Neuronal stem cell (in vitro differentiated cells): ENCODE measurements at regions not wholly inside any gene's neighbourhood (a gene's known extent, or its start where the extent isn't known, plus 50 kb on each side); places are given as distances from the start of the nearest gene placed in this dataset.

Source experiments
- DNase-seq: peaks from one replicate; pipeline ENCODE4 v3.0.0-alpha.2; 2013; ENCODE audit warnings: low spot score
- H2AFZ ChIP-seq: one replicate; pipeline ENCODE4 v1.6.1; 2013; ENCODE audit warnings: mild to moderate bottlenecking, low read length, inconsistent platforms
- H2AK5ac ChIP-seq: 2 replicates; pipeline ENCODE4 v1.6.1; 2013; ENCODE audit warnings: low read depth, mild to moderate bottlenecking, inconsistent platforms, low read length, moderate library complexity, mixed read lengths
- H2BK120ac ChIP-seq: 2 replicates; pipeline ENCODE4 v1.6.1; 2013; ENCODE audit warnings: low read depth, mild to moderate bottlenecking, inconsistent platforms, low read length, moderate library complexity, mixed read lengths
- H2BK12ac ChIP-seq: one replicate; pipeline ENCODE4 v1.6.1; 2013; ENCODE audit warnings: low read length, inconsistent platforms
- H2BK15ac ChIP-seq: 2 replicates; pipeline ENCODE4 v1.6.1; 2013; ENCODE audit warnings: mild to moderate bottlenecking, low read length, inconsistent platforms, mixed read lengths
- H2BK5ac ChIP-seq: one replicate; pipeline ENCODE4 v1.6.1; 2013; ENCODE audit warnings: inconsistent platforms, mild to moderate bottlenecking, low read length, moderate library complexity
- H3K14ac ChIP-seq: one replicate; pipeline ENCODE4 v1.6.1; 2013; ENCODE audit warnings: low read length, inconsistent platforms
- H3K18ac ChIP-seq: 2 replicates; pipeline ENCODE4 v1.6.1; 2013; ENCODE audit warnings: low read length, inconsistent platforms
- H3K23ac ChIP-seq: 2 replicates; pipeline ENCODE4 v1.6.1; 2013; ENCODE audit warnings: low read depth, mild to moderate bottlenecking, mixed read lengths, low read length, inconsistent platforms; ENCODE audit not compliant: poor library complexity
- H3K27ac ChIP-seq: replicated peaks from 3 replicates; pipeline ENCODE4 v1.5.1; 2013; ENCODE audit warnings: low read length, inconsistent platforms
- H3K27me3 ChIP-seq, 3 experiments: 2 replicates each; pipeline ENCODE4 v1.6.1; 2013; ENCODE audit warnings: low read length in 3 of 3, mild to moderate bottlenecking in 2 of 3, inconsistent platforms in 1 of 3, low read depth in 1 of 3, mixed read lengths in 1 of 3, moderate library complexity in 1 of 3; ENCODE audit not compliant: control insufficient read depth in 3 of 3, insufficient read depth in 3 of 3
- H3K36me3 ChIP-seq, 2 donors: replicated peaks in 1 of 2; 2 replicates each; pipeline ENCODE4 v1.6.1; 2013; ENCODE audit warnings: low read length in 2 of 2; ENCODE audit not compliant: control insufficient read depth in 2 of 2, insufficient read depth in 2 of 2
- H3K4ac ChIP-seq: 2 replicates; pipeline ENCODE4 v1.6.1; 2013; ENCODE audit warnings: inconsistent platforms, mild to moderate bottlenecking, low read length, moderate library complexity
- H3K4me1 ChIP-seq, 2 donors: 1 replicate in 1 of 2; 2 replicates in 1 of 2; pipeline ENCODE4 v1.6.1; 2013; ENCODE audit warnings: low read length in 2 of 2, low read depth in 1 of 2; ENCODE audit not compliant: control insufficient read depth in 2 of 2, insufficient read depth in 1 of 2
- H3K4me2 ChIP-seq: one replicate; pipeline ENCODE4 v1.6.1; 2013; ENCODE audit warnings: mild to moderate bottlenecking, low read length, inconsistent platforms; ENCODE audit not compliant: insufficient read depth, poor library complexity, severe bottlenecking
- H3K4me3 ChIP-seq, 2 donors: 2 replicates each; pipeline ENCODE4 v1.5.1; 2013; ENCODE audit warnings: low read length in 2 of 2, mild to moderate bottlenecking in 2 of 2, inconsistent platforms in 1 of 2, moderate library complexity in 1 of 2
- H3K79me1 ChIP-seq: one replicate; pipeline ENCODE4 v1.6.1; 2013; ENCODE audit warnings: low read depth, mild to moderate bottlenecking, inconsistent platforms, low read length, moderate library complexity
- H3K9ac ChIP-seq: one replicate; pipeline ENCODE4 v1.6.1; 2013; ENCODE audit warnings: mild to moderate bottlenecking, low read depth, low read length, inconsistent platforms; ENCODE audit not compliant: poor library complexity
- H3K9me3 ChIP-seq, 2 donors: replicated peaks in 1 of 2; 2 replicates each; pipeline versions ENCODE3 to v1.6.1; 2013; ENCODE audit warnings: low read length in 2 of 2, mild to moderate bottlenecking in 2 of 2, inconsistent platforms in 1 of 2, low read depth in 1 of 2, mixed read lengths in 1 of 2, moderate library complexity in 1 of 2; ENCODE audit not compliant: control insufficient read depth in 2 of 2, insufficient read depth in 1 of 2
- H4K8ac ChIP-seq: one replicate; pipeline ENCODE4 v1.6.1; 2013; ENCODE audit warnings: low read depth, mild to moderate bottlenecking, inconsistent platforms, low read length, moderate library complexity
- H4K91ac ChIP-seq: one replicate; pipeline ENCODE4 v1.6.1; 2013; ENCODE audit warnings: low read length, low read depth, mild to moderate bottlenecking, inconsistent platforms; ENCODE audit not compliant: poor library complexity
- WGBS, 2 donors: extraction: QIAGEN DNeasy Blood & Tissue Kit; methylation state at CpG; one replicate each; pipeline ENCODE4 v1.1.7; 2013; ENCODE audit warnings: missing lambda C conversion rate in 2 of 2, mixed read lengths in 1 of 2; ENCODE audit not compliant: insufficient read length in 2 of 2, insufficient replicate concordance in 1 of 2; ENCODE audit errors: extremely low coverage in 2 of 2; 5-methylcytosine and 5-hydroxymethylcytosine counted together

DNA sequence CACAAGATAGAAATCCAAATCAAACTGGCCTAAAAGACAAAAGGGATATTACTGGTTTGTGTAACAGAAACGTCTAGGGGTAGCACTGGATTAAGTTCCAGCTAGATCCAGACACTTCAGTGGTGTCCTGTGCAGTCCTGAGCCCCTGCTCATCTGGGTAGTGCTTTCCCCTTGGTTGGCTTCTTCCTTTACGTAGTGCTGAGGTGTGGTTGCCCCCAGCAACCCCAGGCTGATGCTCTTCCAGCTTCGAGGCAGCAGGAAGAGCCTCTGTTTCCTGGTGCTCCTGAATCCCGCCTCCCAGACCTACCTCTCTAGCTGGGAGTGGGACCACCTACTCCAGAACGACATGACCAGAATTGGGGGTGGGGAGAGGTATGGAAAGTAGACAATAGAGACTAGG lies 166.1 kb upstream of the ADRA1B start:
- Histone ChIP-seq H3K79me1 (no peaks in the 10 kb centered on the region), H3K27ac (no peak overlapping the region), H3K4ac (no peak overlapping the region), H2BK15ac (no peak overlapping the region), H2BK120ac (no peak overlapping the region), H3K36me3 (no peaks in the 10 kb centered on the region), H2BK5ac (no peak overlapping the region), H3K18ac (no peak overlapping the region), H3K9ac (no peak overlapping the region), H4K91ac (no peak overlapping the region), H3K4me1 (peaks cover 0 to 3% of the 10 kb centered on the region in 2 donors), H2AK5ac (no peak overlapping the region), H3K14ac (no peak overlapping the region), H3K9me3 (peaks cover 0 to 3% of the 10 kb centered on the region in 2 donors), H2BK12ac (no peak overlapping the region), H4K8ac (no peak overlapping the region), H2AFZ (no peak overlapping the region), H3K4me2 (no peak overlapping the region), H3K23ac (no peak overlapping the region), H3K4me3 (no peak overlapping the region), H3K27me3 (no peaks in the 10 kb centered on the region)
- no CpG with 5 or more reads among the region's 5 CpGs for WGBS, 2 donors
- DNase-seq, result no peak

DNA sequence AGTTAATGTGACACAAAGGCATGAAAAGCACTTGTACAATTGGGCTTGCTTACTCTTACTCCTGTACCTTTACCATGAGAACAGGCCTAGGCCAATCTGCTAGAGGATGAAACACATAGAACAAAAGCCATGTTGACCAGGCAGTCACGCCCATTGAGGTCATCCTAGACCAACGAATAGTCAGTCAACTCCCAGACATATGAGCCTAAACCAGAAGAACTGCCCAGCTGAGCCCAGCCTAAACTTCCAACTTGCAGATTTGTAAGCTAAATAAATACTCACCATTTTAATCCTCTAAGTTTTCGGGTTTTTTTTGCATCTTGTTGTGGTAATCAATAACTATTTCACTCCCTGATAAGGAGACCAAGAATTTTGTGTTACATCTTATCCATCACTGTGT lies 164.8 kb upstream of the ADRA1B start:
- WGBS, 2 donors, result no CpG with 5 or more reads among the region's 3 CpGs
- H3K23ac ChIP-seq, result no peak overlapping the region
- no peak overlapping the region for H2BK120ac ChIP-seq
- no peaks in the 10 kb centered on the region for H3K79me1 ChIP-seq
- no peak overlapping the region for H3K4me3 ChIP-seq
- H3K27me3 ChIP-seq, result no peaks in the 10 kb centered on the region
- H3K4ac ChIP-seq, result no peak overlapping the region
- H4K91ac ChIP-seq, result no peak overlapping the region
- no peak overlapping the region for H3K18ac ChIP-seq
- no peak overlapping the region for H2BK5ac ChIP-seq
- H2AFZ ChIP-seq, result no peak overlapping the region
- H3K36me3 ChIP-seq, result no peaks in the 10 kb centered on the region
- no peak overlapping the region for H3K14ac ChIP-seq
- H2BK15ac ChIP-seq, result no peak overlapping the region
- peaks cover 0 to 3% of the 10 kb centered on the region in 2 donors for H3K9me3 ChIP-seq
- H3K9ac ChIP-seq, result no peak overlapping the region
- no peak overlapping the region for H3K27ac ChIP-seq
- H2AK5ac ChIP-seq, result no peak overlapping the region
- DNase-seq, result no peak
- H4K8ac ChIP-seq, result no peak overlapping the region
- no peak overlapping the region for H2BK12ac ChIP-seq
- H3K4me2 ChIP-seq, result no peak overlapping the region
- peaks cover 0 to 3% of the 10 kb centered on the region in 2 donors for H3K4me1 ChIP-seq

DNA sequence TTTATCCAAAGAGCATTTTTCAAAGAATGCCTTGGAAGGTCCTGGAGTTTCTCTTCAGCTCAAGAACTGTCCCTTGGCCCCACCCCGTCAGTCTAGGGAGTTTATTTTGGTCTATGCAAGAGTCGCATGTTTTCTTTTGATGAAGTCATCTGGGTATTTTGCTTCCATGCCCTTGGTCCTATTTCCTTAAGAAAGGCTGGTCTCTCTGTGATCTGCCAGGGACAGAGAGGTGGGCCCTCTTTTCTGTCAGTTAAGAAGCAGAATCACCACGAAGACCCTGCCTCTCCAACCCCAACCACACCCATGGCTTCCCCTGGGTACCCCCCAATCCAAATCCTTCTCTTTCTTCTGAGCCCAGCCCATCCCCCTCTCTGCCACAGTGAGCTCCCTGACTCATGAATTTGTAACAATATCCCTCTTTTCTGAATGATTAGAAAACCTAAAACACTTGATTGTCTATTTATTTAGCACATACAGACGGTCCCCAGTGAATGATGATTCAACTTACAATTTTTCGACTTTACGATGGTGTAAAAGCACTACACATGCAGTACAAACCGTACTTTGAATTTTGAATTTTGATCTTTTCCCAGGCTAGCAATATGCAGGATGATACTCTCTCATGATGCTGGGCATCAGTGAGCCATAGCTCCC lies 163.5 kb upstream of the ADRA1B start:
- Histone ChIP-seq H3K9ac (no peak overlapping the region), H3K27me3 (no peaks in the 10 kb centered on the region), H3K4me1 (peaks cover 0 to 3% of the 10 kb centered on the region in 2 donors), H4K8ac (no peak overlapping the region), H3K23ac (no peak overlapping the region), H2BK12ac (no peak overlapping the region), H3K27ac (no peak overlapping the region), H4K91ac (no peak overlapping the region), H2BK15ac (no peak overlapping the region), H2AFZ (no peak overlapping the region), H3K9me3 (peaks cover 0 to 3% of the 10 kb centered on the region in 2 donors), H2BK5ac (no peak overlapping the region), H3K18ac (no peak overlapping the region), H3K36me3 (no peaks in the 10 kb centered on the region), H2AK5ac (no peak overlapping the region), H2BK120ac (no peak overlapping the region), H3K79me1 (no peaks in the 10 kb centered on the region), H3K4me2 (no peak overlapping the region), H3K4ac (no peak overlapping the region), H3K4me3 (no peak overlapping the region), H3K14ac (no peak overlapping the region)
- no CpG with 5 or more reads among the region's 7 CpGs for WGBS, 2 donors
- no peak for DNase-seq

DNA sequence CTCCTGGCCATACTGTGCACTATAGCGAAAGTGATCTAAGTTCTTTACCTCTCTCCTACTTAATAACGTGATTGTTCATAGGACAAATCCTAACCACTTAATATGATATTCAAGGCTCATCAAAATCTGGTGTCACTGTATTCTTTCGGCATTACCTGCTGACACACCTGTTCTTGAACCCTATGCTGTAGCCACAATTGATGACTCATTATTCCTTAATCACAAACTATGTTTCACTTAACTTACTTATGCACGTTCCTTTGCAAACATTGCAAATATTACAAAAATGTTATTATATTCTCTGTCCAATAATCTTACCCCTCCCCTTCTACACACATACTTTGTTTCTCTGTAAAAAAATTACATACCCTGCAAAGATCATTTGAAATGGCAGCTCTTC lies 158.1 kb upstream of the ADRA1B start:
- Histone ChIP-seq H4K91ac (no peak overlapping the region), H2AFZ (no peak overlapping the region), H3K27ac (no peak overlapping the region), H3K14ac (no peak overlapping the region), H3K4me2 (no peak overlapping the region), H2AK5ac (no peak overlapping the region), H4K8ac (no peak overlapping the region), H2BK120ac (no peak overlapping the region), H3K79me1 (no peaks in the 10 kb centered on the region), H3K9me3 (no peaks in the 10 kb centered on the region), H3K9ac (no peak overlapping the region), H3K4me3 (no peak overlapping the region), H2BK15ac (no peak overlapping the region), H3K23ac (no peak overlapping the region), H2BK5ac (no peak overlapping the region), H3K4me1 (no peaks in the 10 kb centered on the region), H2BK12ac (no peak overlapping the region), H3K4ac (no peak overlapping the region), H3K27me3 (no peaks in the 10 kb centered on the region), H3K36me3 (no peaks in the 10 kb centered on the region), H3K18ac (no peak overlapping the region)
- no CpG with 5 or more reads among the region's 4 CpGs for WGBS, 2 donors
- no peak for DNase-seq
